Fibroblast of skin of left quadriceps (primary cell): ENCODE measurements at regions not wholly inside any gene's neighbourhood (a gene's known extent, or its start where the extent isn't known, plus 50 kb on each side); places are given as distances from the start of the nearest gene placed in this dataset.

Experiments
- DNase-seq, 2 experiments: peaks; one replicate each; pipeline ENCODE4 v3.0.0-alpha.2; 2013; ENCODE audit warnings: low read depth in 2 of 2

DNA sequence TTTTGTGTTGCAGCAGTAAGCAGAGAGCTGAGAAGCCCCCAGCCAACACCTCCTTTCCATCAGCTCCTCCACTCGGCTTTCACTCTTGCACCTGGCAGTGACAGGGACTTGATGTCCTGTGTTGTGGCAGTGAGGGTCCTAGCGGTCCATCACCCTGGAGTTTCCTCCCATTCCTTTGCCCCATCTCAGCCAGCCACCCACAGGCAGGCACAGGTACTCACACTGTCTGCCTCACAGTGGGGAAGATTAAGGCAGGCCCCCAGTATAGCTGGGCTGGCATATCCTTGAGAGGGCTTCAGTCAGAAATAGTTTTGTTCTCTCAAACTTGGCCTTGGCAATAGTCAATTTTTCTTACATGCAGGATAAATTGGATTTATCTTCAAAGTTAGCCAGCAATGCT is 362.7 kb downstream of the GADD45G start:
- no peak for DNase-seq

DNA sequence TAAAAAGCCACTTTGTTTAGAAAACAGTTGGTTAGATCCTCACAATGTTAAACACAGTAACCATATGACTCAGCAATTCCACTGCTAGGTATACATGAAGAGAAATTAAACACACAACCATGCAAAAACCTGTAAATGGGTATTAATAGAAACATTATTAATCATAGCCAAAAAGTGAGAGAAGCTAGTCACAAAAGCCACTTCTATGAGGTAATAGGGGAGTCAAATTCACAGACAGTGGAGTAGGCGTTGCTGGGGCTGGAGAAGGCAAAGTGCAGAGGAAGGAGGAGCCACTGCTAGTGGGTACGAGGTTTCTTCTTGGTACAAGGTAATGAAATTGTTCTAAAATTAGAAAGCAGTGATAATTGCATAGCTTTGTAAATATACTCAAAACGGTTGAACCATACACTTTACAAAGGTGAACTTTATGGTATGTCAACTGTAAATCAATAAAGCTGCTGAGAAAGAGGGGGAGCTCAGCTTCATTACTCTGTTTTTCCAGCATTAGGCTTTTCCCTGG is 364.4 kb downstream of the GADD45G start:
- no peak for DNase-seq

DNA sequence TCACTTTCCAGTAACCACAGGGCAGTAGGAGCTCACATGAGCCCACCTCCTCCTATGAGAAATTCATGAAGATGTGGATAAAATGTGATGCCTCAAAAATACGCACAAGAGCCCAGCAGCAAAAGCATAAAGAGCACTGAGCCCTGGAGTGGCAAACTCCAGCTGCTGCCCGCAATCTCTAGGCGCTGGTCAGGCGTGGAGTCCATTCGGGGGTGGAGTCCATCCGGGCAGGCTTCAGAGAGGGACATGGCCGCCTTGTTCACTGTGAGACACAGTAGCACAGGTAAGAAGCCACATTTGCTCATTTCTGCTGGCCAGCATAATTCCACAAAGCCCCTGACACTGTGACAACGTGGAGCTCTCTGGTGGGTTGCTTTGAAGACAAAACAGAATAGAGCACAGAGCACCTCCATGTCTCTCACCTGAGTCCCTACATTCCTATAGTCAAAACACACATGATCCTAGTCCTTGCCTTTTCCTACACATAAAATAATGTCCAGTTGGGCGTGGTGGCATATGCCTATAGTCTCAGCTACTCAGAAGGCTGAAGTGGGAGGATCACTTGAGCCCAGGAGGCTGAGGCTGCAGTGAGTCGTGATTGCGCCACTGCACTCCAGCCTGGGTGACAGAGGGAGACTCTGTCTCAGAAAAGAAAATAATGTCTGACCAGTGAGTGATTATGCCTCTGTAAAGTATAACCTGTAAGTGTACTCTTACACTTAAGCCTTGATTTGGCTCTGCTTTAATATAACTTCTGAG is 365.2 kb downstream of the GADD45G start:
- no peak for DNase-seq

DNA sequence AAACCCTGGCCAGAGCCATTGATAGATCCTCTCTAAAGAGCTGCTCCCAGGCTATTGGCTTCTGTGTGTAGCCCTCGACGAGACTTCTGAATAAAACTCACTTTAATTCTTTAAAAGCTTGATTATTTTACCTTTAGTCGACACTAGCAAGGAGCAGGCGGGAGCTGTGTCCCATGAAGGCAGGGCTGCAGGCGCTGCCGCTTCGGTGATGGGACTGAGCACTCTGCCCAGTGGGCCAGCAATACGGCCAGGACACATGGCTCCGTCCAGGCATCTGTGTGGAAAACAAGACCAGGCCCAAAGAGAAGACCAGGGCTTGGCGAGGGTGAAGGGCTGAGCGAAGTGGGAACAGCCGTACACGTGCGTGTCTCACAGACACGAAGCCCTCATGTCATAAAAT is 365.9 kb downstream of the GADD45G start:
- no peak for DNase-seq

DNA sequence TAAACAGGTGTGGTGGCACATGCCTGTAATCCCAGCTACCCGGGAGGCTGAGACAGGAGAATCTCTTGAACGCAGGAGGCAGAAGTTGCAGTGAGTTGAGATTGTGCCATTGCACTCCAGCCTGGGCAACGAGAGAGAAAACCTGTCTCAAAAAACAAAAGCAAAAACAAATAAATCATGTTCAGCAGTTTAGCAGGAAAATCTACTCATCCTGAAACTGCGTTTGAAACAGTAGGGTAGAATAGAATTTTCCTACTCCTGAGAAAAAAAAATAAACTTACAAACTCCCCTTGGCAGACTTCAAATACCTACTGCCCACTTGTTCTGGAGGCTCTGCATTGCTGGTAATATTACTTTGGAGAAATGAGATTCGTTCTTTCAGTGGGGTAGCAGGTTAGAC is 367.7 kb downstream of the GADD45G start:
- no peak for DNase-seq

DNA sequence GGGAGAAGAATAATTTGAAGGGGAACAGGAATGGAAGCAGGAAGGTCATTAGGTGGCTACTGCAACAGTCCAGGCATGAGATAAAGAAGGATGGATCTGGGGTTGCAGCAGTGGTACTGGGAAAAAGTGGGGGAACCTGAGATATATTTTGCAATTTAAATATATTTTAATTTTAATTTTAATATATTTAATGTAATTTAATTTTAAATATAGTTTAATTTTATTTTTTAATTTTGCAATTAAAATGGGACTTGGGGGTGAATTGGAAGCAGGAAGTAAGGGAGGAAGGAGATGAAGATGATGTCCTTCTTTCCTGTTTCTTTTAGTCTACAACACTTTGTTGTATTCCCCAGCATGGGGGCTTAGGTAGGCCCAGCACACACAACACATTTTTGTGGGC is 369.8 kb downstream of the GADD45G start:
- no peak for DNase-seq

DNA sequence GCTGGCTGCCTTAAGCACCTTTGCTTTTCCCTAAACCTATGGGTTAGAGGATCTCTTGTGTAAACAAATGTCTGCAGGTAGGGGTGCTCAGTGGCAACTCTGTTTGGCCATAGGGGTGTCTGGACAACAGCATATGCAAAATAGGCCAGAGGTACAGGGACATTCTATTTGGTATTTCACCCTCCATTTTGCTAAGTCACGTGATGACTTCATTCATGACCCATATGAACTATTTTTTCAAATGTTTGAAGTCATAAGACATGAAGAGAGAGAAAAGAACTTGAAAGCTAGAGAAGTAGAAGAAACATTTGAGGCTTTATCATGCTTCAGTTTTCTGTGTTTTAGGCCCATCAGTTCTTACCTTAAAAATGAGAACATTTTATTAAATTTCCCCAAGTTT is 370.2 kb downstream of the GADD45G start:
- DNase-seq: no peak

DNA sequence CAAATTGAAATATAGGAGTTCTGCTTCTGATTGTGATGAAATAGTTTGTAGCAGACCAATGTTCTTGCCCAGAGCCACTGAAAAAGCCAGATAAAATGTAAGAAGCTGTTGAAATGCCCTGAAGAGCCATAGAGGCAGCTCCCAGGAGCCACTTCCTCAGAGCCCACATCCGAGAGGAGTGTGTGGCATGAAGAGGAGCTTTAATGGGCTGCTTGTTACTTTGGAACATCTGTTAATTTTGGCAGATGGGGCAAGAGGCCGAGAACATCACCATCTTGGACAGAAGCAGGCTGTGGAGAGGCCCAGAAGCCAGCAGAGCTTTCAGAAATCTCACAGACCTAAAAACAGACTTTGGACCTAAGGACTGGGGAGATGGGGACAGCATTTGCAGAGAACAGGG is 370.8 kb downstream of the GADD45G start:
- no peak for DNase-seq

DNA sequence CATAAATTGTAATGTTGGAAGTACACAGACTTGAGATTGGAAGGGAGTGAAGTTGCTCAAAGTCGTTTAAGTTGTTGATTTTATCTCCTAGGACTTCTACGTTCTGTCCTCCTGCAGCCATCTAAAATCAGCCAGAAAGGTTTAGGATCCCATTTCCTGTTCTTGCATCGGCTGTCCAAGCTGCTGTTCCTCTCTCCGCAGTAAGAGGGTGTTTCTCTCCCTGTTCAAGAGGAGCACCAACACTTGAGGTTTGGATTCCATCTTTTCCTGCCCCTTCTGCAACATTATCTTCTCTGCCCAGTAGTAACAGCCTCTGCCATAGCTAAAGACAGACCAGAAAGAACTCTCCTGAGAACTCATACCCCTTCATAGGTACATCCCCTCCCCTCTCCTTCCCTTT is 373.4 kb downstream of the GADD45G start:
- no peak for DNase-seq

DNA sequence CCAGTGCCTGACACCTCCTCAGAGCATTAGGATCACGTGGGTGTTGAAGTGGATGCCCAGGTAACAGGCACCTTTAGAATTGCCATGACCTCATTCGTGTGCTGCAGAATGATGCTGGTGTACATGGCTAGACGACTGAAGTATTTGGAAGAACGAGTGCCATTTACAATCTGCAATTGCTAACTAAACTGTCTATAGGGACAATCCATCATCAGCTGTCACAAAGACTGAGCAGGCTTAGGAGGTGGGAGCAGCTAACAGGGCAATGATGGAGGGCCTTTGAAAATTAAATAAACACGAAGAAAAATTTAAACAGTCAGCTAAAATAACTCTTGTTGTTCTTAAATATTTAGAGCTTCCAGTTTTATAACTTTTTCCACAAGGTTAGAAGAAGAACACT is 375.8 kb downstream of the GADD45G start:
- DNase-seq: no peak

DNA sequence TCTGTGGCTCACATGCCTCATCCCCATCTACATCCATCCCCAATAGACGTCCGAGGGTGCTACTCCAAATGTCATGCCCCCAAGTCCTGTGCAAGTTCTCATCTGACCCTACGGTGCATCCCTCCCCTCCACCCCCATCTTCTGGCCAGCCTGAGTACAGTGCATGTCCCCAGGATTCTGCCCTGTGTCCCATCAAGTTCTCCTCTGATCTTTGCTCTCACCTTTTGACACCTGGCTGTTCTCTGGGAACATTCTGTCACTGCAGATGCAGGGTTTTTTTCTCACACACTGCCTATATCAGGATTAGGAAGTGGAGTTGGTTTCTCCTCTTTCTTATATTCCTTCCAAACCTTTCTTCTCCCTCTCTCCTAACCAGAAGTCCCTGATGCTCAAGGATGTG is 377.2 kb downstream of the GADD45G start:
- DNase-seq: no peak

DNA sequence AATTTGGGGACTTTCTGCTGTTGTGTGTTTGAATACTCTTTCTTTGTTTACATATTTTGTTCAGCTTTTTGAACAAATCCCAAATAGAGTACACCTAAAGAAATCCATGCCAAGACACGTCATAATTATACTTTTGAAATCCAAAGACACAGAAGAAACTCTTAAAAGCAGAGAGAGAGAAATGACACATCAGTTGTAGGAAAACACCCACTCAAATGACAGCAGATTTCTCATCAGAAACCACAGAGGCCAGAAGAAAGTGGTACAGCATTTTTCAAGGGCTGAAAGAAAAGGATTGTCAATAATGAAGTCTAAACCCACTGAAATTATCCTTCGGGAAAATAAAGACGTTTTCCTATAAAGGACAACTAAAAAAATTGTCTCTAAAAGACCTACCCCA is 378.6 kb downstream of the GADD45G start:
- no peak for DNase-seq

DNA sequence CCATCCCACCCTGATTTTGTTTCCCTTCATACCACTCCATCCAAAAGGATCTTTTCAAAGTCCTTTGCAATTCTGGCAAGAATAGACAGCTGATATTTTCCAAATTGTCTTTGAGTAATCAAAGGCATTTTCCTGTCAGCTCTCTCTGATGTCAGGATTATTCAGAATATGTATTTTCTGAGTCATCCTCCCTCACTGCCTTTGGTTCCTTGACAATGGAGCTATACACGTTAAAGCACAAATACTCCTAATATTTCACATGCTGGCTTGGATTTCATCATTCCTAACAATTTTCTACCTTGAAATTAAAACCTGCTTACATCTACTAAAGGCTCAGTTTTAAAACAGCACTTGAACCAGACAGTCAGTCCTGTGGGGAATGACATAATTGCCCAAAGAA is 379.4 kb downstream of the GADD45G start:
- DNase-seq: peak in 1 of 2 experiments; percentile 42

DNA sequence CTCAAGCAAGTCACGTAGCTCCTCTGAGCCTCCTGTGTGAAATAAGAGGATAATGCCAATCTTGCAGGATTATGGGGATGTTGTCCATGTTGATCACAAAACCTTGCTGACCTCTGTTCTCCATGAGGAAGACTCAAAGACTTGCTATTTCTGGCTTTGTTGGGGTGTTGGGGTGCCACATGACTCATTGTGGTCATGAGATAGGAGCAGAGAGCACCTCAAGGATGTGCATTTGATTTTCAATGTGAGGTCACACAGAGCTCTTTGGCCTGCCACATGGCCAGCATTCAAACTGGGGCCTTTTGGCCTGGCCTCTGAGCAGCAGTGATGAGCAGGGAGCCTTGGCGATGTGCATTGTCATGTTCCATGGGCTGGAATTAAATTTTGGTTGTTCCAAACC is 380.3 kb downstream of the GADD45G start:
- no peak for DNase-seq

DNA sequence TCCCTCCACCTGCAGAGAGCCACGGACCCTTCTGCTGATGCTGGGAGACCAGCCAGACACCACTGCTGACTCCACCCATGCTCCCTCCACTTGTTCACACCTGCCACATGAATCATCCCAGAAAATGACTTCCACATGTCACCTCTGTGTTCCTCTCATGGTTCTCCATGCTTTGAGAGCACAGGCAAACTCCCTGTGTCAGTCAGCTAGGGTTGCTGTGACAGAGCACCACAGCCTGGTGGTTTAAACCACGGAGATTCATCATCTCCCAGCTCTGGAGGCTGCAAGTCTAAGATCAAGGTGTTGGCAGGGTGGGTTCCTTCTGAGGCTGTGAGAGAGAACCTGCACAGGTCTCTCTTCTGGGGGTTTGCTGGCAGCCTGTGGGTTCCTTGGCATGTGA is 381.4 kb downstream of the GADD45G start:
- DNase-seq: no peak

DNA sequence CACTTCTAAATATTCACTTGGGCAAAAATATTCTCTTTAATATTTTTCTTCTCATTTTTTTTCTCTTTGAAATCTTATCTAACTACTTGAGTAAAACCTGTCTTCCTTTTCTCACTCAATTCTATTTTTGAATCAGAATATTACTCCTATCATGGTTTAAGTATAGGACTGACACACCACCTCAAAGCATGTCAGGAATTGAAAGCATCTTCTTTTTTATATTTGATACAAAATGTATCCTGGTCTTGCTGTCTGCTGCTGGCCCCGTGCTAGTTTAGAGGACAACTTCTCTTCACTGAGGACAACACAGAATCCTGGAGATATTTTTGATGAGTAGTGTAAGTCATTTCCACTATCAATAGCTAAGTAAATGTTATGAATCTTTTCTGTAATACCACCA is 383.6 kb downstream of the GADD45G start:
- DNase-seq: no peak

DNA sequence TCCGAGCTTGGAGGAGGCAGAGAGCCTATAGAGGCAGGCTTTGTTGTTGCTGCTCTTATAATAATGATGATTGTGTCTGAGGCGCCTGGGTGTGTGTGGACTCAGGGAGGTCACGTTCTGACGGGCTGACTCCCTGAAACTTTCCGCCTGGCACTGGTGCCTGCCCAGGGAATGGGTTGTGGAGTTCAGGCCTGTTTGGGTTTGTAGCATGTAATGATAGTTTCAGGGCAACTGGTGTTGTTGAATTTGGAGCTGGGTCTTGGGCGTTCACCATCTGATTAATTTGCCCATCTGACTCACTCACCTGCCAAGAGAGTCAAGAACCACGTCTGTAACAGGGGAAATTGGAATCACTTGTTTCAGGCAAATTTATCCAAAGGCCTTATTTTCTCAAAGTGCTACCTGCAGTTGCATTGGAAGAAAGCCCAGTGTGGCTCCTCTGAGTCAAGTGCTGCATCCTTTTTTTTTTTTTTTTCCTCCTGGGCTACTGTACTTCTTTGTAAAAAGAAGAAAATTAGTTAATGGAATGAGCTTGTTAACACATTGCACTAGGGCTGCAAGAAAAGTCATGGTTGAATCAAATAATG is 386.5 kb downstream of the GADD45G start:
- no peak for DNase-seq

DNA sequence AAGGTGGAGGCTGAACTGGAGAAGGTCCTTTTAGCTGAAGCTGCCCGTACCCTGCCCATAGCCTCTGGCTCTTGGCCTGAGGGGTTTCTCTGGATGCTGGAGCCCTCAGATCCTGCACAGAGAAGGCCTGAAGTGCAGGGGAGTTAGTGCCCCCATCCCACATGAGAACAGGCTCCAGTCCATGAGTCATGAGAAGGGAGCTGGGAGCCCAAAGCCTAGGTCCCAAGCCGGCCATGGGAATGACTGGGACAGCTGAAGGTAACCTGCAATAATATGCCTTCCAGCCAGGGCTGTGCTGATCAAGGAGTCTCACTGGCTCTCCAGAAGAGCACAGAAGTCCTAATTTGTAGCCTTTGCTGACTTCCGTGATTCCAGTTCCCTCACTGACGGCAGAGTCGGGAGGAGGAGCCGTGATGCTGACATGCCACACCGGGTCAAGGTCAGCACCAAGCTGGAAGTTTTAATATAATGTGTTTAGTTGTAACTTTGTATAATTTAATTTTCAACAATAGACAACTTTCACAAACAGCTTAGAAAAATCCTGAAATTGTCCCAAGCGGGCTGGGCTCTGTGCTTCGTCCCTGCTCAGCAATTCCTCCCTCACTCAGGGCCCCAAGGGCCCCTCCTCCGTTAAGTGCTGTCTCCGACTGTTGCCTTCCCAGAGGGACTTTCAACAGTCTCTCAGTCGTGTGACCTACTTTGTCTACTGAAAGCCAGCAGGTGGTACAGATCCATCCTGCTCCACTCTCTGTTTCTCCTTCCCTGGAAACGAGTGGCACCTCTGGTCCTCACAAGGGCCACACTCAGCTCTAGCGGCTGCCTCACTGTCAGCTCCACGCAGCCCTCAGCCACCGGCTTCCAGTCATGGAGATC is 387.8 kb downstream of the GADD45G start:
- no peak for DNase-seq

DNA sequence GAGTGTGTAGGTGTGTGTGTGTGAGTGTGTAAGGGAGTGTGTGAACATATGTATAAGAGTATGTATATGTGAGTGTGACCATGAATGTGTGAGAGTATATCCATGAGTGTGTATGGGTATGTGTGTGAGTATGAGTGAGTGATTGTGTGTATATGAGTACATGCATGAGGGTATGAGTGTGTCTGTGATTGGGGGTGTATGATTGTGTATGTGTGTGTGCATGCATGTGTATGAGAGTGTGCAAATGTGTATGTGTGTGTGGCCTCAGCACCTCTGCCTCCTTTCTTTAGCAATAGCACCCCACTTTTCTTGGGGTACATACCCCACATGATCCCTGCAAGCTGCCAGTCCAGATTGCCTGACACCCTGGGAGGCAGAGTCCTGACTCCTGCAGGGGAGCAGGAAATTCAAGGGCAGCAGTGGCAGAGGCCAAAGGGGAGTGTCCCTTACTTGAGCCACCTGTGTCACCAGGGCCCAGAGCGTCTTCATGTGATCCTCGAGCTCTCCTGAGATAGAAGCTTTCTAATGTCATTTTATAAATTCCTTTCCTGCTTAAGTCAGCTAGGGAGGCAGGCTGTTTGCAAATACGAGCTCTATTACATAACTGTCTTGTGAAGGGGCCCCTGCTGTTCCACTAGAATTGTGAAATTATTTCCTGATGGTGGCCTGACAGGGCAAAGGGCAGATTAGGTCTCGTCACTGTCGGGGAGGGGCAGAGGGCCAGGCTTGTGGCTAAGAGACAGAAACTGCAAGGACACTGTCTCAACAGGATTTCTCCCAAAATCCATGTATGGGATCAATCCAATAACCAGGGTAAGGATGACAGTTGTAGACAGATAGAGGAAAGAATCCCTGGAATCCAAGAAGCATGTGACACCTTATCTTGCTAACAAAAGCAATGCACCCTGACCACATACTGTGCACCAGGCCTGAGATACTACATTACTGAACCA is 389.1 kb downstream of the GADD45G start:
- no peak for DNase-seq

DNA sequence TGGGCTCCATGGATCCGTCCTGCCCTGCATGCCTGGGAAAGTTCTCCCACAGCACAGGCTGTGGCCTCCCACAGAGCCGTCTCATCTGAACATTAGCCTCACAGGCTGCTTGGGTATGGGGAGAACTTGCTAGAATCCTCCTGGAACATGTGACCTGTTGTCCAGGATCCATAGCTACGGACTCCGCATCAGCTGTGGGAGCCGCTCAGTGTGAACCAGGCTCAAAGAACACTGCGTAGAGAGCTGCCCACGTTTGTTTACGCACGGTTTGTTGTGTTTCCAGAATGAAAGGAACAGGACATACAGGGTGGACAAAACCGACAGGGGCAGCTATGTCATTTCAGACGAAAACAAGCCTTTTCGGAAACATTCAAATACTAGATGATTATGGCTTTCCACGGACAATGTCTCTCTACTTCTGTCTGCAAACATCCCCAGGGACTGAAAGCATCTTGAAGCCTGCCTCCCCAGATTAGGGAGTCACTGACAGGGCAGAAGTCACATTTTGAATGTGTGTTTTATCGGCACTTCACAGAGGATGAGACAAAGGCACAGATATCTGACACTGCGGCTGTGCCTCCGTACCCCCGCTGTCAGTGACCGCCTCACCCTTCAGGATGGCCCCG is 390.3 kb downstream of the GADD45G start:
- no peak for DNase-seq

DNA sequence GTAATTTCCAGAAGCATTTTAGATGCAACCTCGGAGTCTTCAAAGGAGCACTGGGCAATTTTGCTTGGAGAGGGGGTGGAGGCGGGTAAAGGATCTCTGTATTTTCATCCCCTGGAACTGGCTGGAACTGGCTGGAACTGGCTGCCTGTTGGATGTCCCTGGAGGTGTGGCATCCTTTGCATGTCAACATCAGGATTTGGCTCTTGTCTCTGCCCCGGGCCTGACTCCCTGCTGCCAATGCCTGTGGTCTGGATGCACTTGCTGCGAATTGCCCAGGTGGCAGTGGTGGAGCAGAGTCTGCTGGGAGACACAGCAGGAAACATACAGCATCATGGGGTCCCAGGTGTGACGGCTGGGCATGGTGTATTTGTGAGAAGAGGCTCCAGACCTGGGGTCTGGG is 391.3 kb downstream of the GADD45G start:
- DNase-seq: no peak
